ENCODE measurements at regions not wholly inside any gene's neighbourhood (a gene's known extent, or its start where the extent isn't known, plus 50 kb on each side); places are given as distances from the start of the nearest gene placed in this dataset.

GRCh38 chr1:195472291-195472690, 1135.9 kb downstream of the KCNT2 start:
- POLR2A ChIA-PET = no interaction called here
- no peak for DNase-seq (ENCODE audit: low read depth, low spot score)
- H3K4me3 ChIP-seq (ENCODE audit: low read depth, low read length) = no peak overlapping the region
- CTCF ChIA-PET = no interaction called here
- TF ChIP-seq, protein P1, sequence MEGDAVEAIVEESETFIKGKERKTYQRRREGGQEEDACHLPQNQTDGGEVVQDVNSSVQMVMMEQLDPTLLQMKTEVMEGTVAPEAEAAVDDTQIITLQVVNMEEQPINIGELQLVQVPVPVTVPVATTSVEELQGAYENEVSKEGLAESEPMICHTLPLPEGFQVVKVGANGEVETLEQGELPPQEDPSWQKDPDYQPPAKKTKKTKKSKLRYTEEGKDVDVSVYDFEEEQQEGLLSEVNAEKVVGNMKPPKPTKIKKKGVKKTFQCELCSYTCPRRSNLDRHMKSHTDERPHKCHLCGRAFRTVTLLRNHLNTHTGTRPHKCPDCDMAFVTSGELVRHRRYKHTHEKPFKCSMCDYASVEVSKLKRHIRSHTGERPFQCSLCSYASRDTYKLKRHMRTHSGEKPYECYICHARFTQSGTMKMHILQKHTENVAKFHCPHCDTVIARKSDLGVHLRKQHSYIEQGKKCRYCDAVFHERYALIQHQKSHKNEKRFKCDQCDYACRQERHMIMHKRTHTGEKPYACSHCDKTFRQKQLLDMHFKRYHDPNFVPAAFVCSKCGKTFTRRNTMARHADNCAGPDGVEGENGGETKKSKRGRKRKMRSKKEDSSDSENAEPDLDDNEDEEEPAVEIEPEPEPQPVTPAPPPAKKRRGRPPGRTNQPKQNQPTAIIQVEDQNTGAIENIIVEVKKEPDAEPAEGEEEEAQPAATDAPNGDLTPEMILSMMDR (IDR thresholded peaks at IDR 0.05; ENCODE audit: insufficient read depth, low read length, missing control alignments) = no peak

- TF ChIP-seq, protein P1 (IDR thresholded peaks at IDR 0.05; ENCODE audit: insufficient read depth, low read length, missing control alignments) = no peak
- ChIA-PET CTCF (no interaction called here), POLR2A (no interaction called here)
Observed at GRCh38 chr1:195466639-195467038, 1141.6 kb downstream of the KCNT2 start.

DNA sequence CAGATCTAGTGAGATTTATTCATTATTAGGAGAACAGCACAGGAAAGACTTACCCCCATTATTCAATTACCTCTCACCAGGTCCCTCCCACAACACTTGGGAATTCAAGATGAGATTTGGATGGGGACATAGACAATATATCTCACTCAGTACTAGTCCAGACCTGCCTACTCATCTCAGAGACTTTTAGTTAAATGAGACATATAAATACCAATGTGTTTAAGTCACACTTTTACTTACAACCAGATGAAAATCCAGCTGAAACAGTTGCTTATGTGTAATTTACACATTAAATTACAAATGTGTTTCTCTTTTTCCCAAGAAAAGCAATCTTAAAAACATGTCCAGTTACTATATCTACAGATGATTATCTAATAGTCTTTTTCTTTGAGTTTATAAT, 1145.6 kb downstream of the KCNT2 start:
- CTCF ChIA-PET = no interaction called here
- TF ChIP-seq, protein P1 (IDR thresholded peaks at IDR 0.05; ENCODE audit: insufficient read depth, low read length, missing control alignments) = no peak
- H3K4me3 ChIP-seq (ENCODE audit: low read depth, low read length) = no peak overlapping the region
- peak; percentile 31 for DNase-seq (ENCODE audit: low read depth, low spot score)
- POLR2A ChIA-PET = no interaction called here

More at GRCh38 chr1:195466639-195467038, 1141.6 kb downstream of the KCNT2 start:
- DNase-seq (ENCODE audit: low read depth, low spot score) = no peak
- no peak overlapping the region for H3K4me3 ChIP-seq (ENCODE audit: low read depth, low read length)

- no peak for DNase-seq (ENCODE audit: low read depth, low spot score)
- POLR2A ChIA-PET = no interaction called here
- no peak overlapping the region for H3K4me3 ChIP-seq (ENCODE audit: low read depth, low read length)
- TF ChIP-seq, protein P1 (IDR thresholded peaks at IDR 0.05; ENCODE audit: insufficient read depth, low read length, missing control alignments) = no peak
- CTCF ChIA-PET = no interaction called here
Observed at GRCh38 chr1:195462152-195462551, 1146.1 kb downstream of the KCNT2 start.

GRCh38 chr1:195458365-195458764, 1149.9 kb downstream of the KCNT2 start:
- H3K4me3 ChIP-seq (ENCODE audit: low read depth, low read length) = no peak overlapping the region
- ChIA-PET POLR2A (no interaction called here), CTCF (no interaction called here)
- no peak for DNase-seq (ENCODE audit: low read depth, low spot score)
- TF ChIP-seq, protein P1 (IDR thresholded peaks at IDR 0.05; ENCODE audit: insufficient read depth, low read length, missing control alignments) = no peak

GRCh38 chr1:195450794-195451193, 1157.4 kb downstream of the KCNT2 start:
- TF ChIP-seq, protein P1 (IDR thresholded peaks at IDR 0.05; ENCODE audit: insufficient read depth, low read length, missing control alignments) = no peak

More at GRCh38 chr1:195450794-195451193, 1157.4 kb downstream of the KCNT2 start:
- no peak for DNase-seq (ENCODE audit: low read depth, low spot score)
- CTCF ChIA-PET = no interaction called here
- POLR2A ChIA-PET = no interaction called here
- no peak overlapping the region for H3K4me3 ChIP-seq (ENCODE audit: low read depth, low read length)

Data from AG04449 (cell line).